D341Med (cell line): ENCODE measurements at regions not wholly inside any gene's neighbourhood (a gene's known extent, or its start where the extent isn't known, plus 50 kb on each side); places are given as distances from the start of the nearest gene placed in this dataset.

Experiments
- DNase-seq: peaks from one replicate; pipeline ENCODE4 v3.0.0; 2012; ENCODE audit warnings: low spot score

DNA sequence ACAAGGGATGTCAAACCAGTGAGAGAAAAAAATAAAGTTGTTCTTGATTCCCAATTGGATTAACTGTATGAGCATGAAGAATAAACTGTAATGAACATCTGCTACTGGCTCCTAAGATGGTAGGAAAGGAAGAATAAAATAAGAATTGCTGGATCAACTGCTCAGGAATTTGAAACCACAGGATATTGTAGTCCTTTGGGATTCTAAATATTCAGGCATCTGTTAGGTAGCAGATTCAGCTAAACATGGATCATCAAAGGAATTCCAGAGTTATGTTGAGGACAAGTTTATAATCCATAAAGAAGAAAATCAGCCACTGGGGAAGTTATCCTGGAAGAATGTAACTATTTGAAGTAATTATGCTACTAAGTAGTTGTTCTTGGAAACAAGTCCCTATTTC is 65.8 kb downstream of the ISL1 start:
- DNase-seq: no peak

DNA sequence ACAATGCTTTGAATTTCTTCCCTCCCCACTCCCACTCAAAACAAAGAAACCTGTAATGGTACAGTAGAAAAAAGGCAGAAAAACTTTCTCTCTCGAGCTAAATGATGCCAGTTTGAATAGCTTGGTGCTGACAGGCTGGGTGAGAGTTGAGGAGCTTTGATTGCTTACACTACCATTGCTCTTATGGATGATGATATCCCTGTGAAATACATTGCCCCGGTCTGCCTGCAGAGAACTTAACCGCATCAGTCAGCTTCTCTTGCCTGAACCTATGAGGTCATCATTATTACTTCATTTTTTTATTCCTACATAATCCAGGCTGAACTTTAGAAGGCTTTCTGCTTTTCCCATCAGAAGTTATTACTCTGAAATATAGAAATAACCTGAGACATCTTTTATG is 69.3 kb downstream of the ISL1 start:
- DNase-seq: no peak

DNA sequence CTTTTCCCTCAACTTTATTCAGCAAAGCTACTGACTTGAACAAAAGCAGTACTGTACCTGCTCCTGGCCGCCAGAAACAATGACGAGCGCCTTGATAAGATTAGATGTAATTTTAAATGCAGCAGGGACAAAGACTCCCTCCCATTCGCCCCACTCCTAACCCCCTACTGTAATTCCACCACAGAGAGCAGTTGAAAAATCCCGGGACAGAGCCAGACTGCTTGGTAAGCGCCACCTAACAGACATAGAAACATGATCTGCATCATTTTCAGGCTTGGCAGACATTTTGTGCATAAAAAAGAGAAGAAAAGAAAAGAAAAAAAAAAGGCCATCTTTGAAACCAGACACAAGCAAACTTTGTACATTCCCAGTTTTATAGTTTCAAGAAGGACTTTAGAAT is 81.9 kb downstream of the ISL1 start:
- DNase-seq: no peak

DNA sequence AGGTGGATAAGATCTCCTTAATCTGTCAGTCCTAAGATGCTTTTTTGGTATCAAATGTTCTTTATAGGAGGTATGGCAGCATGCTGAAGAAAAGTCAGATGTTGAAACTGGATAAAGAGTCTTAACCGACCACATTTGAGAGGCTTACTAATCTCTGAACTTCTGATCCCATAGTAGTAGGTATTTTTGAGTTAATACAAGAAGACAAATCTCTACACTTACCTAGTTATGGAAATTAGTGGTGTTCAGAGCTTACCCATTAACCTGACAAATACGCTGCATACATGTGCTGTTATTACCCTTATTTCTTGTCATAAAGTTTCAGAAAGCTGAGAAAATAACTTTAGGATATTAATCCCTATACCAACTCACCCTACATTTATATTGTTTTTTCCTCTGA is 83.0 kb downstream of the ISL1 start:
- DNase-seq: no peak

DNA sequence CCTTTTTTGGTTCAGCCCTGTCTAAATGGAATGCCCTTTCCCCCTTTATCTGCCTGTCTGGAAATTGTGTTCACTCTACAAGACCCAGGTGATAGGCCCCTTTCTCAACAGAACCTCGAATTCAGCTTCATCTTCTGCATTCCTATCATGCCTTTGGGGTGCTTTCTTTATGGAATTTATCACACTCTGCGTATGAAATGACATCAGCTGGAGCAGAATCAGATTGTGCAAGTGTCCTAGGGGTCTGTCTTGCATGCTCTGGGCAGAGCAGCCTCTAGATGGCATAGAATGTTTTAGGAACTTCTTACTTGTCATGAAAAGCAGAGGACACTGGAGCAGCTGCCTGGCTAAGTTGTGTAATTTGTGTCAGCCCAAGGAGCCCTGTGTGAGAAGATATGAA is 84.9 kb downstream of the ISL1 start:
- no peak for DNase-seq

DNA sequence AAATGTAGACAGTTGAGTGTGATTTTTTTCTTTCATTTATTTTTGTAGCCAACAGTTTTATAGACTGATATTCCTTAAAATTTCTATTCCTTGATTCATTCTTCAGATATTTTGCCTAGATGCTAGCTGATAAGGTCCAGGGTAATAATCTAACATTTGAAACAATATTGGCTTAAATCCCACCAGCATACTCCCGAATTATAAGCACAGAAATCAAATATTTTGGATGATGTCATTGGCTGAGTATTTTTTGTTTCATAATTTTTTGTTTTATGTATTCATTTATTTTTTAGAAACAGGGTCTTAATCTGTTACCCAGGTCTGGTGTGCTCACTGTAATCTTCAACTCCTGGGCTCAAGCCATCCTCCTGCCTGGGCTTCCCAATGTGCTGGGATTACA is 88.4 kb downstream of the ISL1 start:
- no peak for DNase-seq

DNA sequence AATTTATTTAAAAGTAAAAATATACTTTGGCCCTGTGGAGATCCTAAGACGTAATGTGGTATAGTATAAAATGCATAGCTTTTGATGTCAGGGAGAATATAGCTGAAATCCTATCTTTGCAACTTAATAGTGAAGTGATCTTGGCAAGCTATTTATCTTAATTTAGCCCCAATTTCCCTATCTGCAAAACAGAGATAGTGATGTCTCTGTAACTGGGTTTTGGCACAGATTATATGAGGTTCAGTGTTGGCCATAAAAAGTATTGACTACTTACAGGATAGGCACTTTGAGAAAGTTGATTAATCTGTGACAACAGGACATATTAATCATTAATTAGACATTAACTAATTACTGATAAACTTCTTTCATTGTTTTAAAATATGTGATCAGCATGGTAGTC is 89.2 kb downstream of the ISL1 start:
- no peak for DNase-seq

DNA sequence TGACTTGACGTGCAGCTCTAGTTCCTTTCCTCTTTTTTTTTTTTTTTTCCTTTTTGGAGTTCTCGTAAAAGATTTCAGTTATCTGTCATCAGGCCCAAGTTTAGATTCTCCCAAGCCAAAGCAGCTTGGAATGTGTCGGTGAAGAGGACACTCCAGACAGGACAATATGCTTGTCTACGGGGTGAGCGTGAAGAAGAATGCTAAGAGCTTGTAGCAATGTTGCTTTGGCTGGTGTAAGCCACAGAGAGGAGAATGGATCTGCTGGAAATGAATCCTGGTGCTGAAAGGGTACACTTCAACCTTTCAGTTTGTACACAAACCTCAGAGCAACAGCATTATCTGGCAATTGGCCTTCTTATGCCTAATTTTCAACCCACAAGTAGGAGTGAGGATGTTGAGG is 92.4 kb downstream of the ISL1 start:
- DNase-seq: no peak

DNA sequence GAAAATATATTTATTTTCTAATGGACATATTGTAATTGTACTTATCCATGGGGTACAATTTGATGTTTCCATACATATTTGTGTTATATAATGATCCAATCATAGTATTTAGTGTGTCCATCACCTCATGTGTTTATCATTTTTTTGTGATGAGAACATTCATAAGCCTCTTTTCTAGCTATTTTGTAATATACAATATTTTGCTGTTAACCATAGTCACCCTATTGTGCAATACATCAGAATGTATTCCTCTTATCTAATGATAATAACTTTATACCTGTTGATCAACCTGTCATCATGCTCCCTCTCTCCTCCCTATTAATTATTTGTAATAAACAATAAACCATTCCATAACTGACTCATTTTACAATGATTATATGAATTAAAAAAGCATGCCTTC is 93.2 kb downstream of the ISL1 start:
- DNase-seq: no peak

DNA sequence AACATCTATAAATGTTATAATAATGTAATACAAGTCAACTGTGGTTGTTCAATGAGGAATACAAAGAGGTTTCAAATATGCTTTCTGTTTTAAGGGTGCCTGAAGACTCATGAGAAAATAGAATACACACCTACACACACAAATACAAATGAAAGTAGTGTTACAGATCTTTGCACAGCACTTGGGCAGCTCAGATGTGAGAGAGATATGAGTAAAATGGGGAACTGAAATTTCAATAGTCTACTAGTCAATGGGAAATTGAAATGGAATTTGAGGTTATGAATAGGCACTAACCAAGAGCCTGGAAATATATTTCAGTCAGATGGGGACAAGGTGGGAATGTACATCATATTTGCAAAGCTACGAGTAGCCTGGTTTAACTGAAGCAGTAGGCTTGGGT is 96.6 kb downstream of the ISL1 start:
- DNase-seq: no peak

DNA sequence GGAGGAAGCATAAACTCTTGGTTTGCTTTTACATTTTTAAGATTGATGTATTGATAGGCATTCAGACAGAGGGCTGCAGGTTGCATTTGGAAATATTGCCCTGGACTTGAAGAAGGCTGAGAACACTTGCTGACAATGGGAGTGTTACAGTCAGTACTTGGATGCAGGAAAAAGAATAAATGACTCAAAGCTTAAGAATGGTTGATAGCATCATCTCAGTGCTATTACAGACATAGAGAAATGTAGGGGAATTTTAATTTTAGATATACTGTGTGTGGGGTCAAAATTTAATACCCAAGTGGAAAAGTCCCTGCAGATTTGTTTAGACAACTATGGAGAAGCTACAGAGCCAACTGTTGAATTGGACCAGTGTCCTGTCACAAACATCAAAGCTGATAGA is 101.1 kb downstream of the ISL1 start:
- no peak for DNase-seq

DNA sequence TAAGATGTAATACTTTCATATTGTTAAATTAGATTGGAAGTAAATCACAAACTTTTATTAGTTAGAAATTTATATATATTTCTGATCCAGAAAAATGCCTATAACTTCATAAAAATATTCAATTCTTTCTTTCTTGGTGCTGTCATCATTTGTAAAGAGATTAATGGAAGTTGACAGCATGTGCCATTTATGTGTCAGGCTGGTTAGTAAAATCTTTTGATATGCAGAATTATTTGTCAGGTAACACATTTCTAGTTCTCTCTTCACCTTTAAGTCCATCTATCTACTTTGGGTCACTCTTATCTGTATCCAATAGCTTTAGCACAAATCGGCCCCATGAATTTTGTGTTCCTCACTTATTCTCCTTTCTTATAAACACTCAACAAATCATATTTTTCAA is 102.9 kb downstream of the ISL1 start:
- no peak for DNase-seq

DNA sequence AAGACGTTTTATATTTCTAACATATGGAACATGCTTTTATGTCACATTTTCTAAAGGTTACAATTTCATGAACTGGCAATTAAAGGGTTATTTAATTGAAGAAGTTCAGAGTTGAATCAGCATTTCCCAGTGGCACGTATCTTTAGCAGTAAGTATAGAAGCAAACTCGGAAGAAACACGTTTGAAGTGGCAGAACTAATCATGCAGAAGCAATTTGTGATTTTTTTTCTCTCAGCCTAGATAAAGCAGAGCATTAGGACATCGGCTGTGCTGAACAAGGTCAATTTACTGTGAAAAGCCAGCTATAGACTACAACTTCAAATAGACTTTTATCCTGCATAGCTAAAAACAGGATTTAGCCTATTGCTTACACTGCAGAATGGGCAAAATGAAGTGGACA is 104.7 kb downstream of the ISL1 start:
- no peak for DNase-seq

DNA sequence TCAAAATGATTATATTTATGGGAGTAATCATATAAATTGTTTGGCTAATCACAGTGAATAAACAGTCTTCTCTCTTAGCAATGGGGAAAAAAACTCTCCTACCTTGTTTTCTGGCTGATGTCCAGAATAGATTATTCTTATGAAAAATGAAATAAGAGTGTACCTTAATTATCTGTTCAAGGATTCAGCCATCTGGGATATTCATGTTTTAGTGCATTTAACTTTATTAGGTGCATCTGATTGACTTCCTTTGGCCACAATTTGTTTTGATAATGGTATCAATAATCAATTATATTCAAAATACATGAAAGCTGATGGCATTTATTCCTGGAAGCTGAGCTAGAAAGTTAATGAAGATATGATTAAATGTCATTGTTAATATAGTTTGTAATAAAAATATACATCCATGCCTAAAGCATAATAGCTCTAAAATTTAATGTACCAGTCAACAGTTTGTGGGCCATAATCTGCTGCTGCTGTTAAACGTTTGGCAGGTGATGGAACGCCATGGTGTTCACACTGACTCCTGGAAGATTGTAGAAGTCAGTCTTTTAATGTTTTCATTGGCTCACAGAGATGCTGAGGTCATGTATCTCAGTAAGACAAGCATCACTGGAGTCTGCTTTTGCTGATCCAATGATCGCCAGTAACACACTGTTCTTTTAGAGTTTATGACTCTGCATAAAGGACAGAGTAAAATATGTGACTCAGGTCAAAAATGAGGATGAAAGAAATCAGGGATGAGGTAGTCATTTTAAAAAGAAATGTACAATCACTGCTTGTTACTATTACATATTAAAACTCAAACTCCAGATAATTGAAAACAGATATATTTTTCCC is 105.8 kb downstream of the ISL1 start:
- DNase-seq: no peak

DNA sequence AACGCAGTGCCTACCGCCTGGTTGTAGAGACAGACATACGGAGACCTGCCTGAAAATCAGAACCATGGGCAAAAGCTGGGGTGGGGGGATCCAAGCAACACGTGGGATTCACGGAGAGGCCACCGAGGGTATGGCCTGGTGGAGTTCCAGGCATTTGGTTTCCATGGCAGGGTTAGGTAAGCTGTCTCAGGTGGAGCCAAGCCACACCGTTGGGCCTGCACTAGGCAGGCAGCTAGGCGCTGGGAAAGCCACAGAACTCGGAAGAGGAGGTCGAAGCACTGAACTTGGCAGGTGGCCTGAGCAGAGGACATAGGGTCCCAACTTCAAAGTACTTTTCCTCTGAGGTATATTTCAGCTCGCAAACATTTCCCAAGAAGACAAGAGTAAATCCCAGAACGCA is 111.6 kb downstream of the ISL1 start:
- DNase-seq: no peak

DNA sequence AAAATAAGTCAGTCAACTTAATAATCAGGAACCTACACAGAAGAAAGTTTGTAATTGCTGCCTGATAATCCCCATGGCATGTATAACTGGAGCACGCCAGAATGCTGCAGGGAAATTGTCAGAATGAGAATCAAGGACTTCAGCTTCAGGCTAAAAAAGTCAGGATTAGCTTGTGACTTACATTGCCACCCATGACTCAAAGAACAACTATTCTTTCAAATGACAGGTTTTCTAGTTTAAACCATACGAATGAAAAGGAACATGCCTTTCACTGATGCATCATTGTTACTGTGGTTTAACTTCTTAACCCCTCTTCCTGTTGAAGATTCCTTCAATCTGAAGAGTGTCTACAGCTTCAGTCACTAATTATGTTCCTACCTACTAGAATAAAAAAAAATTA is 112.4 kb downstream of the ISL1 start:
- no peak for DNase-seq

DNA sequence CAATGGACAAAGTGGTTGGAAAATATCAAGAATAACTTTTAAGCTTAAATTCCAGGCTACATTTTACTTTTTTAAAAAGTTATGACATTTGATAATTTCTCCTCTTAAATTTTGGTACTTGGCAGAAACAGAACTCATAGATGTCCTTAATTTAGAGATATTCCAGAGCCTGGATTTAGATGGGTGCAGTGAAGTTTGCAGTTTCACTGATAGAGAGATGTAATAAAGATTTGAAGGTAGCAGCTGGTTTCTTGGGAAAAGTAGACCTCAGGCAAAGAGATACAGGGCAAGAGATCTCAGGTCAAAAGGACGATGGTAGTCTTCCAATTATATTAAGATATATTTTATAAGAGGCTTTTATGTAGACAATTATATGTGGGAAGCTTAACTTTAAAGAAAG is 134.6 kb downstream of the ISL1 start:
- no peak for DNase-seq

DNA sequence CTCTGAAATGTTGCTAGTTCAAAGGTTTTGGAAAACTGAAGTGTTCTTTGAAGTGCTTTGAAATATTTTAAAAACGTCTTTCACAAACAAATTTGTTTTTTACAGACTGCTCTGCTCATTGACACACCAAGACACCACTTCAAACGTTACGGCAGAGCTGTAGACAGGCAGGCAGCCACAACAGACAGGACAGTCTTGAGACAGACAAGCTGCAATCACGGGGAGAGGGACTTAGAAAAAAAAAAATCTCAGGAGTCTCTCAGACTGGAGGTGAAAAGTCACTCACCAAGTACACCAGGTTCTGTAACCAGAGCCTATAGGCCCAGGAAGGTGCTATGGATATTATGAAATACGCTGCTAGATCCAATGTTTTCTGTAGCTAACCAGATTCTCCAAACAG is 135.4 kb downstream of the ISL1 start:
- no peak for DNase-seq

DNA sequence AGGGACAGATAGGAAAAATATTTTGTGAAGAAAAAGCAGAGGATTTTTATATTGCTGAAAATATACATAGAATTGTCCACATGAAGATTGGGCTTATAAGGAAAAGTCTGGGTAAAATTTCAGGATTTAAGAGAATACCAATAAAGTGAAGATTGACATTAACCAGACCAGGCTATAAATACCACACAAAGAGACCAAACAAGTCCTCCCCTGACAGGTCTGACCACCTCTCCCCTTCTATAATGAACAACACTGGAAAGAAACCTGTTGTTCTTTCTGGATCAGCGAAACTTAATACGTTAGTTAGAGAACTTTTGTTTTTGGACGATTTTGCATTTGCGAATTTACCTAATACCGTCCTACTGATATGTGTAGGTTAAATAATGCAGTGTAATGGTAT is 138.3 kb downstream of the ISL1 start:
- no peak for DNase-seq

DNA sequence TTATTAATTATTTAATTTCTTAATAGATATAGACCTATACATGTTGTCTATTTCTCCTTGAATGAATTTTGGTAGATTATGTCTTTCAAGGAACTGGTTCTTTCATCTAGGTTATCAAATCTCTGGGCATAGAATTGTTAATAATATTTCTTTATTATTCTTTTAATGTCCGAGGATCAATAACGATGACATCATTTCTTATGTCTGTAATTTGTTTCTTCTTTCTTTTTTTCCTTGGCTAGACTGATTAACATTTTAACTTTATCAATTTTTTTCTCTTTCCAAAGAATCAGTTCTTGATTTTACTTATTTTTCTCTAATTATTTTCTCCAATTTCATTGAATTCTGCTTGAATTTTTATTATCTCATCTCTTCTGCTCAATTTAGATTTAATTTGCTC is 156.0 kb downstream of the ISL1 start:
- DNase-seq: no peak

DNA sequence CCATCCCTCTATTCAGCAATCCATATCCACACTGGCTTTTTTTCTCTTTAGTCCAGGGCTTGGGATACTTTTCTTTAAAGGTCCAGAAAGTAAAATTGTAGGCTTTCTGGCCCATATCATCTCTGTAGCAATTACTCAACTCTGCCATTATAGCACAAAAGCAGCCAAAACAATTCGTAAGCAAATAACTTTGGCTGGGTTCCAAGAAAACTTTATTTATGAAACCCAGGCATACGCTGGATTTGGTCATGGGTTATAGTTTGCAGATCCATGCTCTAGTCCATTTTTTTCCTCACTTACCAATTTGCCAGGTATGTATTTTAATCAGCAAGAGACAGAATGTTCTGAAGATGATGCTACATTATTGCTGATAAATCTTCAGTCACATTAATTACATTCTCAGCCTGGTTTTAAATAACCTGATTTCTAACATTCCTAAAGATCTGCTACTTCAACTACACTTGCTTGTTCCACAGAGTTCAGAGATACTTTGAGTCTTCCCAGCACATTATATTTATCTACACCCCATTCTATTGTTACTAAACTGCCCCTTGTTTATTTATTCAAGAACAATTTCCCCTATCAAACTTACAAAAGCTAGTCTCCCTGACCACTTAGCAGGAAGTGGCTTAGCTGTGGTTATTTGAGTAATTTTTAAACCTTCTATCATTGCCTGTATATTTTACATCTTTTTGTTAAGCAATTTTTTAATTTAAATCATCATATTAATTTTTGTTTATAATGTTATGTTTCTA is 161.0 kb downstream of the ISL1 start:
- no peak for DNase-seq

DNA sequence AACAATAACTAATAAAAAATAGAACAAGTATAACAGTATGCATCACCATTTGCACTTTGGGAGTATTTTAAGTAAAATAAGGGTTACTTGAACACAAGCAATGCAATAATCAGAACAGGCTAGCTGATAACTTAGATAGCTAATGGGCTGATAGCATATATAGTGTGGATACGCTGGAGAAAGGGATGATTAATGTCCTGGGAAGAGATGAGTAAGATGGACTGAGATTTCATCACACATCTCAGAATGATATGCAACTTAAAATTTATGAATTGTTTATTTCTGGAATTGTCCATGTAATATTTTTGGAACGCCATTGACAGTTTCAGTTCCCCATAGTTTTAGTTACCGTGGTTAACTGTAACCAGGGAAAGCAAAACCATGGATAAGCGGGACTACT is 173.6 kb downstream of the ISL1 start:
- DNase-seq: no peak

DNA sequence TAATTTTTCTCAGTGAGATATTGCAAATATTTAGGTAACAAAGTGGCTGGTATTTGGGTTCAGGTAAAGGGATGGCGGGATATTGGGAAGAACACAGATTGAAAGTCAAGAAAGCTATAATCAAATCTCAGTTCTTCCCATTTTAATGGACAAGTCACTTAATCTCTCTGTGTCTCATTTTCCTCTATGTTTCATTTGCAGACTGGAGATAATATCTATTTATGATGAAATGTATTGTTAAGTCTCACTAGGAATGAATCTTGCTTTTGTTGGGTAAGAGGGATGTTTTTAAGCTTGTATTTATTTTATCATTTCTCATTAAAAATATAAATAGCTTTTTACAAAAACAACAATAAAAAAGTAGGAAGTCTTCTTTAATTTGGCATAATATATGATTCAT is 175.4 kb downstream of the ISL1 start:
- DNase-seq: no peak

DNA sequence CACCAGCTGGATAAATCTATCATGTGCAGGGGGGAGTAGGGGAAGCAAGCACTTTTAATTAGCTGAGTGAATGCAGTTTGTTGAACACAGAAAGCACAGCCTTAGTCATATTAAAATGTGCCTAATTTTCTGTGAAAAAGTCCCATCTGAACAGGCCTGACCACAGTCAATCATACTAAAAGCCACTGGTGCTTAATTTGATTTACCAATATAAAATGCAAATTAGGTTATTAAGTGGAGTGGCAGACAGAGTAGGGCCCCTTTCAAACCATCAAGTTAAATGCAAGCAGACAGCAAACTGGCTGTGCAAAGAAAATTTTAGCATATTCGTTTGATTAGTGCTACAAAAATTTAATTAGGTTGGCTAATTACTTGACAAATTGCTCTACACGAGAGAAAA is 176.1 kb downstream of the ISL1 start:
- no peak for DNase-seq
